Ascending aorta (tissue), 2 donors: ENCODE measurements at regions not wholly inside any gene's neighbourhood (a gene's known extent, or its start where the extent isn't known, plus 50 kb on each side); places are given as distances from the start of the nearest gene placed in this dataset.

Experiments used
- DNase-seq, 2 donors: peaks; one replicate each; pipeline ENCODE4 v3.0.0-alpha.2; 2019; ENCODE audit warnings: low spot score in 2 of 2
- H3K27ac ChIP-seq, 2 donors: fragments of 200-600 bp; sonication (generic); one replicate each; pipeline ENCODE4 v1.5.1; 2016 to 2017; ENCODE audit warnings: mild to moderate bottlenecking in 1 of 2
- H3K27me3 ChIP-seq: fragments of 200-600 bp; sonication (generic); one replicate; pipeline ENCODE4 v1.5.1; 2017
- H3K36me3 ChIP-seq, 2 donors: fragments of 200-600 bp; sonication (generic); one replicate each; pipeline ENCODE4 v1.5.1; 2016
- H3K4me1 ChIP-seq, 2 donors: fragments of 200-600 bp; sonication (generic); one replicate each; pipeline ENCODE4 v1.5.1; 2016 to 2017; ENCODE audit warnings: mild to moderate bottlenecking in 1 of 2
- H3K4me3 ChIP-seq, 2 donors: fragments of 200-600 bp; sonication (generic); one replicate each; pipeline ENCODE4 v1.5.1; 2016 to 2017; ENCODE audit warnings: mild to moderate bottlenecking in 1 of 2
- H3K9me3 ChIP-seq, 2 donors: fragments of 200-600 bp; sonication (generic); one replicate each; pipeline ENCODE4 v1.5.1; 2016
- intact Hi-C: fragments of 100-400 bp; cut with DNase I; formaldehyde crosslinking; loops from one replicate; pipeline ENCODE4 v1.15.1; 2023
- TF ChIP-seq, protein P1 (sequence below), 3 experiments: fragments of 200-600 bp in 2 of 3; fragments of 450-650 bp in 1 of 3; sonication (generic) in 2 of 3; IDR thresholded peaks; one replicate each; pipeline ENCODE4 v1.5.1; 2016 to 2019; ENCODE audit warnings: antibody characterized with exemption in 3 of 3, mild to moderate bottlenecking in 1 of 3, moderate library complexity in 1 of 3

DNA sequence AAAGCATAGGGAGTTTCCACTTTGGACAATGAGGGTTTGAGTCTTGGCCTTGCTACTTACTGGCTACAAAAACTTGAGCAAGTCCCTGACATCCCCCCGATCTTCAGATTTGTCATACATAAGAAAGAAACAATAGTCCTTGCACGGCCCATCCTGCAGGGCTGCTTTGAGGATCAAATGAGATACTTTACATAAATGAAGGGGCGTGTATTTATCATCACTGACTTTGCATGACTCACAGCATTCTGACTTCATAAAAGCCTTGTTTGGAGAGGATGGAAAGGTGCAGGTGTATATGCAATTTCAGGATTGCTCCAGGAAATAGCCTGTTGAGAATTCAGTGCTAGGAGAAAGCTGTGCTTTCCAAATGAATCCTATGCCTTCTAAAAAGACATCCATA lies 465.0 kb upstream of the MAF start:
- Histone ChIP-seq H3K27ac (no peak overlapping the region), H3K4me1 (peaks cover 0 to 6% of the 10 kb centered on the region in 2 donors), H3K4me3 (no peak overlapping the region), H3K27me3 (no peaks in the 10 kb centered on the region), H3K9me3 (peaks cover 0 to 8% of the 10 kb centered on the region in 2 donors), H3K36me3 (no peaks in the 10 kb centered on the region)
- TF ChIP-seq, protein P1, sequence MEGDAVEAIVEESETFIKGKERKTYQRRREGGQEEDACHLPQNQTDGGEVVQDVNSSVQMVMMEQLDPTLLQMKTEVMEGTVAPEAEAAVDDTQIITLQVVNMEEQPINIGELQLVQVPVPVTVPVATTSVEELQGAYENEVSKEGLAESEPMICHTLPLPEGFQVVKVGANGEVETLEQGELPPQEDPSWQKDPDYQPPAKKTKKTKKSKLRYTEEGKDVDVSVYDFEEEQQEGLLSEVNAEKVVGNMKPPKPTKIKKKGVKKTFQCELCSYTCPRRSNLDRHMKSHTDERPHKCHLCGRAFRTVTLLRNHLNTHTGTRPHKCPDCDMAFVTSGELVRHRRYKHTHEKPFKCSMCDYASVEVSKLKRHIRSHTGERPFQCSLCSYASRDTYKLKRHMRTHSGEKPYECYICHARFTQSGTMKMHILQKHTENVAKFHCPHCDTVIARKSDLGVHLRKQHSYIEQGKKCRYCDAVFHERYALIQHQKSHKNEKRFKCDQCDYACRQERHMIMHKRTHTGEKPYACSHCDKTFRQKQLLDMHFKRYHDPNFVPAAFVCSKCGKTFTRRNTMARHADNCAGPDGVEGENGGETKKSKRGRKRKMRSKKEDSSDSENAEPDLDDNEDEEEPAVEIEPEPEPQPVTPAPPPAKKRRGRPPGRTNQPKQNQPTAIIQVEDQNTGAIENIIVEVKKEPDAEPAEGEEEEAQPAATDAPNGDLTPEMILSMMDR (IDR thresholded peaks at IDR 0.05): no peak
- intact Hi-C loops: no loop called here
- DNase-seq: no peak

DNA sequence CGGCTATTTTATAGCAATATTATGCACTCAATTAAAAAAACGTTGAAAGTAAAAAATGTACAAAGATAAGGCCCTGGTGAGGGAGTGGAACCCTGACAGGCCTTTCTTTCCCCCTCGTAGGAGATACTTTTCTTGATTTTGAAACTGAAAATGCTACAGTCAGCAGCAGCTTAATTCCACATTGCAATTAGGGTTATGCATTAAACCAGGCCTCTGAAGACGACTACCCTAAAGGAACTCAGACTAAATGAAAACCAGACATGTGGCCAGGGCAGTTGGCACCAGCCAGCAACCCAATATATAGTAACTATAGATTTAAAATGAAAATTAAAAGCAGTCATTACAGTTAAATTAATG lies 463.2 kb upstream of the MAF start:
- Histone ChIP-seq H3K9me3 (no peaks in the 10 kb centered on the region), H3K27ac (peak overlapping the region in 1 of 2 donors; percentile 18), H3K4me1 (peaks cover 0 to 6% of the 10 kb centered on the region in 2 donors), H3K36me3 (no peaks in the 10 kb centered on the region), H3K27me3 (no peaks in the 10 kb centered on the region), H3K4me3 (peak overlapping the region in 1 of 2 donors; percentile 1)
- no peak for DNase-seq
- intact Hi-C loops: no loop called here
- TF ChIP-seq, protein P1 (IDR thresholded peaks at IDR 0.05): no peak

DNA sequence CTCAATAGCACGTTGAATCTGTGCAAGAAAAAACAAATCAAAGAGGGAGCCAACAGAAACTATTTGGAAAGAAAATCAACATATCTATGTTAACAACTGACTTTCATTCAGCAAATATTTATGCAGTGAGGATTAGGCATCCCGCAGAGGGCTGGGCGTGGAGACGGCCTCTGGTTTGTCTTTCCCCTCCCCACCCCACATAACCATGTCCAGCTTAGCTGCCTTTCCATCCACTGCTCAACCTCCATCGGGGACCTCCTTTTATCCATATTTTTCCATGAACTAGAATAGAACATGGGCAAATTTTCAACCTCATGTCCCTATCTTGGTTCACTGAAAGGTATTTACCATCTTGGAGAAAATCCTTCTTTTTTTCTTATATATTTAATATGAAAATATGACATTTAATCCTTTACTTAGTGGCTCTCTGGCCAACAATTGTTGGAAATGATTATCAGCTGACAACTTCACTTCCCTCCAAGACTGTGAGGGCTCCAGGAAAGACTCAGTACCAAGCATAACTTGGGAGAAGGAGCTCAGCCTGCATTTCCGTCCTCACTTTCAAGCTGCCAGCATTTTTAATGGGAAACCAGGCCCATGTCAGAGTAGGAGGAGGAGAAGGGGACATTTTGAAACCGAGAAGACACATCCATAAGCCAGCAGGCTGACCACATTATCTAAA lies 462.6 kb upstream of the MAF start:
- Histone ChIP-seq H3K27me3 (no peaks in the 10 kb centered on the region), H3K4me1 (peaks cover 0 to 6% of the 10 kb centered on the region in 2 donors), H3K27ac (peak overlapping the region in 1 of 2 donors; percentile 18), H3K9me3 (no peaks in the 10 kb centered on the region), H3K36me3 (no peaks in the 10 kb centered on the region), H3K4me3 (peak overlapping the region in 1 of 2 donors; percentile 1)
- TF ChIP-seq, protein P1 (IDR thresholded peaks at IDR 0.05): no peak
- DNase-seq: no peak
- intact Hi-C loops: no loop called here

DNA sequence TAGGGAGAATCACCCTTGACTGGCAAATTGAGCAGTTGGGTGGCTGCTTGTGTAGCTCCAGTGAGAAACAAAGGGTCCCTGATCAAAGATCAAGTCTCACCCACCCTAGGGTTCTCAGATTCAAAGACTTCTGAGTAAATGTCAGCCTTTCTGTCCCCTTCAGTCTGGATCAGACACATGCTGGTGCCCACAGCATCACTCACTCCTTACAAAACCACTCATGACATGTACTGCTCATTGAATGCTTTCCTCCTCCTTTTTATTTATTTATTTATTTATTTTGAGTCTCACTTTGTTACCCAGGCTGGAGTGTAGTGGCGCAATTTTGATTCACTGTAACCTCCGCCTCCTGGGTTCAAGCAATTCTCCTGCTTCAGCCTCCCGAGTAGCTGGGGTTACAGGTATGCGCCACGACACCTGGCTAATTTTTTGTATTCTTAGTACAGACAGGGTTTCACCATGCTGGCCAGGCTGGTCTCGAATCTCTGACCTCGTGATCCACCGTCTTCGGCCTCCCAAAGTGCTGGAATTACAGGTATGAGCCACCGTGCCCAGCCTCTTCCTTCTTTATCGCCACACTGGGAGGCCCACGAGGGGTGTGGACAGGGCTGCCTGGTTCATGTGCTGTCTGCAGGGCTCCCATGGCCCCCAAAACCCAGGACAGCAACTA lies 462.0 kb upstream of the MAF start:
- Histone ChIP-seq H3K27ac (no peak overlapping the region), H3K36me3 (no peaks in the 10 kb centered on the region), H3K4me1 (peaks cover 0 to 6% of the 10 kb centered on the region in 2 donors), H3K9me3 (no peaks in the 10 kb centered on the region), H3K27me3 (no peaks in the 10 kb centered on the region), H3K4me3 (no peak overlapping the region)
- no peak for DNase-seq
- TF ChIP-seq, protein P1 (IDR thresholded peaks at IDR 0.05): no peak
- intact Hi-C loops: no loop called here

DNA sequence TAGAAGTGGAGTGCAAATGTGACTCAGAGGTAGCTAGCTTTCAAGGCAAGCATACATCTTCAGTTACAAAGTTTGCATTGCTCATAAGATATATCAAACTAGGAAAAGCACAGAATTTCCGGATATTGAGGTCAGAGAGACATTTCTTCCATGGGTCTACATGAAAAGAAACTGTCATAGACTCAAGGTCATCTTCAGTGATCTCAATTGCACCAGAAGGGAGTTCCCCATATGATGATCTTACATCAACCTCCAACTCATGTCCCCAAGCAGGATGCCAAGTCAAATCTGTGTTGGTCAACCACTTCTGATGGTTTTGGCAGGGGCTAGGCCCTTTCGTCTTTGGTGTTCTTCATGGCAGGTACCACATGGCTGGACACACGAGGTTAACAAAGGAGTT lies 459.9 kb upstream of the MAF start:
- Histone ChIP-seq H3K4me3 (no peak overlapping the region), H3K27ac (no peak overlapping the region), H3K36me3 (no peaks in the 10 kb centered on the region), H3K9me3 (no peaks in the 10 kb centered on the region), H3K4me1 (peaks cover 0 to 12% of the 10 kb centered on the region in 2 donors), H3K27me3 (no peaks in the 10 kb centered on the region)
- TF ChIP-seq, protein P1 (IDR thresholded peaks at IDR 0.05): no peak
- intact Hi-C loops: no loop called here
- no peak for DNase-seq
